ENCODE measurements at regions not wholly inside any gene's neighbourhood (a gene's known extent, or its start where the extent isn't known, plus 50 kb on each side); places are given as distances from the start of the nearest gene placed in this dataset.

- Mint-ChIP-seq H3K27me3 (no peaks in the 10 kb centered on the region), H3K4me3 (no peak overlapping the region), H3K4me1 (no peaks in the 10 kb centered on the region), H3K27ac (no peak overlapping the region), H3K9me3 (ENCODE audit: insufficient read depth) (no peaks in the 10 kb centered on the region)
- Histone ChIP-seq H3K4me1 (ENCODE audit: control insufficient read depth in 2 of 2, insufficient read depth in 2 of 2, low read length in 2 of 2) (no peaks in the 10 kb centered on the region), H3K79me2 (ENCODE audit: control insufficient read depth, insufficient read depth, low read length) (no peaks in the 10 kb centered on the region), H3K9ac (ENCODE audit: low read length) (no peak overlapping the region), H3K27me3 (replicated peaks in 1 of 4; ENCODE audit: control extremely low read depth in 1 of 4, control insufficient read depth in 3 of 4, insufficient read depth in 4 of 4, low read length in 3 of 4) (no peaks in the 10 kb centered on the region), H4K20me1 (ENCODE audit: control insufficient read depth, insufficient read depth, low read length, poor library complexity, severe bottlenecking) (no peaks in the 10 kb centered on the region), H3K9me3 (ENCODE audit: control extremely low read depth in 1 of 3, control insufficient read depth in 2 of 3, insufficient read depth in 1 of 3, low read length in 2 of 3) (no peaks in the 10 kb centered on the region), H2AFZ (ENCODE audit: insufficient read depth, low read depth, low read length, poor library complexity, severe bottlenecking) (no peak overlapping the region), H3K4me2 (replicated peaks; ENCODE audit: low read depth, low read length, poor library complexity, severe bottlenecking) (no peak overlapping the region), H3K27ac (ENCODE audit: low read length in 2 of 2) (no peak overlapping the region), H3K4me3 (ENCODE audit: control extremely low read depth in 1 of 5, extremely low read depth in 1 of 5, insufficient read depth in 1 of 5, low read depth in 2 of 5, low read length in 4 of 5) (no peak overlapping the region), H3K36me3 (replicated peaks in 1 of 2; ENCODE audit: control extremely low read depth in 1 of 2, control insufficient read depth in 1 of 2, extremely low read depth in 1 of 2, insufficient read depth in 2 of 2, low read length in 1 of 2) (no peaks in the 10 kb centered on the region)
- ChIA-PET CTCF (no interaction called here), POLR2A (no interaction called here)
- TF ChIP-seq CTCF (IDR thresholded peaks at IDR 0.05) (no peak), EZH2 (IDR thresholded peaks at IDR 0.05; ENCODE audit: borderline replicate concordance, insufficient read depth, low read depth, low read length, poor library complexity, severe bottlenecking) (no peak)
- DNase-seq (no peak), ATAC-seq (ENCODE audit: low read depth) (no peak)
- intact Hi-C loops (cut with micrococcal nuclease): no loop called here
- no CpG with 5 or more reads among the region's 1 CpG for WGBS (ENCODE audit: insufficient coverage)
Observed at GRCh38 chr3:178201714-178202113, 334.5 kb upstream of the KCNMB2 start.

- DNase-seq (no peak), ATAC-seq (ENCODE audit: low read depth) (no peak)
- Histone ChIP-seq H3K4me2 (replicated peaks; ENCODE audit: low read depth, low read length, poor library complexity, severe bottlenecking) (no peak overlapping the region), H3K9me3 (ENCODE audit: control extremely low read depth in 1 of 3, control insufficient read depth in 2 of 3, insufficient read depth in 1 of 3, low read length in 2 of 3) (no peaks in the 10 kb centered on the region), H3K79me2 (ENCODE audit: control insufficient read depth, insufficient read depth, low read length) (no peaks in the 10 kb centered on the region), H4K20me1 (ENCODE audit: control insufficient read depth, insufficient read depth, low read length, poor library complexity, severe bottlenecking) (no peaks in the 10 kb centered on the region), H3K27ac (ENCODE audit: low read length in 2 of 2) (no peak overlapping the region), H3K9ac (ENCODE audit: low read length) (no peak overlapping the region), H3K4me3 (ENCODE audit: control extremely low read depth in 1 of 5, extremely low read depth in 1 of 5, insufficient read depth in 1 of 5, low read depth in 2 of 5, low read length in 4 of 5) (no peak overlapping the region), H3K36me3 (replicated peaks in 1 of 2; ENCODE audit: control extremely low read depth in 1 of 2, control insufficient read depth in 1 of 2, extremely low read depth in 1 of 2, insufficient read depth in 2 of 2, low read length in 1 of 2) (no peaks in the 10 kb centered on the region), H2AFZ (ENCODE audit: insufficient read depth, low read depth, low read length, poor library complexity, severe bottlenecking) (no peak overlapping the region), H3K4me1 (ENCODE audit: control insufficient read depth in 2 of 2, insufficient read depth in 2 of 2, low read length in 2 of 2) (no peaks in the 10 kb centered on the region), H3K27me3 (replicated peaks in 1 of 4; ENCODE audit: control extremely low read depth in 1 of 4, control insufficient read depth in 3 of 4, insufficient read depth in 4 of 4, low read length in 3 of 4) (no peaks in the 10 kb centered on the region)
- no peaks in the 10 kb centered on the region for H3K4me1 Mint-ChIP-seq
- no peak overlapping the region for H3K27ac Mint-ChIP-seq
- CTCF ChIA-PET: no interaction called here
- 60% methylated on average over 1 of the region's 3 CpGs for WGBS (ENCODE audit: insufficient coverage)
- POLR2A ChIA-PET: no interaction called here
- TF ChIP-seq EZH2 (IDR thresholded peaks at IDR 0.05; ENCODE audit: borderline replicate concordance, insufficient read depth, low read depth, low read length, poor library complexity, severe bottlenecking) (no peak), CTCF (IDR thresholded peaks at IDR 0.05) (no peak)
- intact Hi-C loops (cut with micrococcal nuclease): no loop called here
- no peaks in the 10 kb centered on the region for H3K9me3 Mint-ChIP-seq (ENCODE audit: insufficient read depth)
- no peak overlapping the region for H3K4me3 Mint-ChIP-seq
- H3K27me3 Mint-ChIP-seq: no peaks in the 10 kb centered on the region
Observed at GRCh38 chr3:178202194-178202593, 334.0 kb upstream of the KCNMB2 start.
